Ovary (tissue), 7 donors: ENCODE measurements at regions not wholly inside any gene's neighbourhood (a gene's known extent, or its start where the extent isn't known, plus 50 kb on each side); places are given as distances from the start of the nearest gene placed in this dataset.

Experiments
- DNase-seq, 5 donors: peaks; one replicate each; pipeline ENCODE4 v3.0.0-alpha.2; 2019 to 2020
- H3K27ac ChIP-seq, 2 donors: fragments of 200-600 bp; one replicate each; pipeline versions ENCODE4 v1.5.1 to v1.8.0; 2019 to 2022
- H3K27me3 ChIP-seq: fragments of 200-600 bp; one replicate; pipeline ENCODE4 v1.8.0; 2022
- H3K36me3 ChIP-seq: fragments of 200-600 bp; sonication (generic); one replicate; pipeline ENCODE4 v1.5.1; 2019
- H3K4me1 ChIP-seq: one replicate; pipeline ENCODE4 v1.8.1; 2013; ENCODE audit warnings: mild to moderate bottlenecking, moderate library complexity; ENCODE audit not compliant: insufficient read depth
- H3K4me3 ChIP-seq: fragments of 200-600 bp; sonication (generic); one replicate; pipeline ENCODE4 v1.5.1; 2017
- H3K9me3 ChIP-seq, 2 donors: fragments of 200-600 bp in 1 of 2; sonication (generic) in 1 of 2; one replicate each; pipeline versions ENCODE4 v1.5.1 to v1.8.1; 2013 to 2019; ENCODE audit warnings: mild to moderate bottlenecking in 1 of 2, moderate library complexity in 1 of 2
- EP300 ChIP-seq: sonication (generic); formaldehyde crosslinking; IDR thresholded peaks from one replicate; pipeline ENCODE4 v1.6.1; 2017; ENCODE audit warnings: antibody characterized with exemption
- POLR2A ChIP-seq: fragments of 450-650 bp; IDR thresholded peaks from one replicate; pipeline ENCODE4 v1.6.1; 2017; ENCODE audit warnings: antibody characterized with exemption, mild to moderate bottlenecking, moderate library complexity
- WGBS, 3 donors: extraction: QIAGEN DNeasy Blood & Tissue Kit in 1 of 3; methylation state at CpG; one replicate each; pipeline versions ENCODE4 v1.1.5 to v1.1.7; 2013 to 2017; 5-methylcytosine and 5-hydroxymethylcytosine counted together
- intact Hi-C, 4 donors: fragments of 100-400 bp; cut with DNase I; formaldehyde crosslinking; loops; one replicate each; pipeline versions ENCODE4 v1.11.0 to v1.15.1; 2022 to 2023
- TF ChIP-seq, protein P1 (sequence below), 3 donors: fragments of 450-650 bp in 2 of 3; fragments of 200-600 bp in 1 of 3; IDR thresholded peaks; one replicate each; pipeline versions ENCODE4 v1.5.1 to v1.8.0; 2016 to 2022; ENCODE audit warnings: antibody characterized with exemption in 3 of 3, mild to moderate bottlenecking in 1 of 3
- donor health status: DM: no; HTN: no; CAD: no; lungs with moderate emphysema.
- donor health status: DM: no; HTN: no; CAD: no.
- donor health status: Bipolar disorder and iron deficiency.
- donor health status: DM: no; HTN: no; CAD: no.
- donor health status: DM: yes; HTN: yes; CAD: no.

DNA sequence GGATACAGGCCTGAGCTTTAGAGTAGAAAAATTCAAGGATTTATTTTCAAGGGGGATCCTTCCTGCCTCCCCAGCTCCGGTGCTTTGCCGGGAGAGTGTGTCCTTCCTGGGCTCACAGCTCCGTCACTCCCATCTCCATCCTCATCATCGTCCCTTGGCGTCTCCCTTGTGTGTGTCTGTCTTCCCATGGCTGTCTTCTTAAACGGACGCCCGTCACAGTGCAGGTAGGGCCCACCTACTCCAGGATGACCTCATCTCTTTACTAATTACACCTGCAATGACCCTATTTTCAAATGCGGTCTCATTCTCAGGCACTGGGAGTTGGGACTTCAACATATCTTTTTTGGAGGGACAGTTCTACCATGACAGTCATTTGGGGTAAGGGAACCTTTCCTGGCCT is 320.3 kb upstream of the C1orf174 start:
- Histone ChIP-seq H3K27ac (no peak overlapping the region), H3K27me3 (no peaks in the 10 kb centered on the region), H3K4me1 (no peaks in the 10 kb centered on the region), H3K4me3 (no peak overlapping the region), H3K36me3 (no peaks in the 10 kb centered on the region), H3K9me3 (no peaks in the 10 kb centered on the region)
- DNase-seq: no peak
- intact Hi-C loops: no loop called here
- 69 to 72% (median 71%) methylated on average over 9 of the region's 9 CpGs for WGBS, 3 donors
- TF ChIP-seq EP300: no peak
- no peak for TF ChIP-seq POLR2A
- TF ChIP-seq, protein P1, sequence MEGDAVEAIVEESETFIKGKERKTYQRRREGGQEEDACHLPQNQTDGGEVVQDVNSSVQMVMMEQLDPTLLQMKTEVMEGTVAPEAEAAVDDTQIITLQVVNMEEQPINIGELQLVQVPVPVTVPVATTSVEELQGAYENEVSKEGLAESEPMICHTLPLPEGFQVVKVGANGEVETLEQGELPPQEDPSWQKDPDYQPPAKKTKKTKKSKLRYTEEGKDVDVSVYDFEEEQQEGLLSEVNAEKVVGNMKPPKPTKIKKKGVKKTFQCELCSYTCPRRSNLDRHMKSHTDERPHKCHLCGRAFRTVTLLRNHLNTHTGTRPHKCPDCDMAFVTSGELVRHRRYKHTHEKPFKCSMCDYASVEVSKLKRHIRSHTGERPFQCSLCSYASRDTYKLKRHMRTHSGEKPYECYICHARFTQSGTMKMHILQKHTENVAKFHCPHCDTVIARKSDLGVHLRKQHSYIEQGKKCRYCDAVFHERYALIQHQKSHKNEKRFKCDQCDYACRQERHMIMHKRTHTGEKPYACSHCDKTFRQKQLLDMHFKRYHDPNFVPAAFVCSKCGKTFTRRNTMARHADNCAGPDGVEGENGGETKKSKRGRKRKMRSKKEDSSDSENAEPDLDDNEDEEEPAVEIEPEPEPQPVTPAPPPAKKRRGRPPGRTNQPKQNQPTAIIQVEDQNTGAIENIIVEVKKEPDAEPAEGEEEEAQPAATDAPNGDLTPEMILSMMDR (IDR thresholded peaks at IDR 0.05): no peak

DNA sequence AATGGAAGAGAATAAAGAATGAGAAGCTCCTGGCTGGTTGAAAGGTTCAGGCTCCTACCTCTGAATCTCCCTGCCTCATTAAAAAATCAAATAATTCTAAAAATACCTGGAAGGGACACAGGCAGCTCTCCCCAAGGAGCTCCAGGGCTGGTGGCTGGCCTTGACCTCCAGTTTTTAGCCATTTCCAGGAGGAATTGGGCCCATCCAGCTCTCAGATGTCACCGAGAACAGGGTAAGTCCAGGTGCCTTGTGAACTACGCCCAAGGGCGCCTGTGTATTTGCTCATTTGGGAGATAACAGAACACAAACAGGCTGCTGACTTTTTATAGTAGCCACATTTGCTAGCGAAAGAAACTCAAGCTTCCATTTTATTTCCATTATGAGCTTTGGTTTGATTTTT is 321.0 kb upstream of the C1orf174 start:
- no peak for DNase-seq
- WGBS, 3 donors: 76 to 86% (median 81%) methylated on average over 4 of the region's 4 CpGs
- no peak for TF ChIP-seq EP300
- no peak for TF ChIP-seq POLR2A
- TF ChIP-seq, protein P1 (IDR thresholded peaks at IDR 0.05): no peak
- H3K36me3 ChIP-seq: no peaks in the 10 kb centered on the region
- intact Hi-C loops: no loop called here
- H3K27ac ChIP-seq: no peak overlapping the region
- H3K4me3 ChIP-seq: no peak overlapping the region
- H3K4me1 ChIP-seq: no peaks in the 10 kb centered on the region
- H3K9me3 ChIP-seq: no peaks in the 10 kb centered on the region
- H3K27me3 ChIP-seq: no peaks in the 10 kb centered on the region

DNA sequence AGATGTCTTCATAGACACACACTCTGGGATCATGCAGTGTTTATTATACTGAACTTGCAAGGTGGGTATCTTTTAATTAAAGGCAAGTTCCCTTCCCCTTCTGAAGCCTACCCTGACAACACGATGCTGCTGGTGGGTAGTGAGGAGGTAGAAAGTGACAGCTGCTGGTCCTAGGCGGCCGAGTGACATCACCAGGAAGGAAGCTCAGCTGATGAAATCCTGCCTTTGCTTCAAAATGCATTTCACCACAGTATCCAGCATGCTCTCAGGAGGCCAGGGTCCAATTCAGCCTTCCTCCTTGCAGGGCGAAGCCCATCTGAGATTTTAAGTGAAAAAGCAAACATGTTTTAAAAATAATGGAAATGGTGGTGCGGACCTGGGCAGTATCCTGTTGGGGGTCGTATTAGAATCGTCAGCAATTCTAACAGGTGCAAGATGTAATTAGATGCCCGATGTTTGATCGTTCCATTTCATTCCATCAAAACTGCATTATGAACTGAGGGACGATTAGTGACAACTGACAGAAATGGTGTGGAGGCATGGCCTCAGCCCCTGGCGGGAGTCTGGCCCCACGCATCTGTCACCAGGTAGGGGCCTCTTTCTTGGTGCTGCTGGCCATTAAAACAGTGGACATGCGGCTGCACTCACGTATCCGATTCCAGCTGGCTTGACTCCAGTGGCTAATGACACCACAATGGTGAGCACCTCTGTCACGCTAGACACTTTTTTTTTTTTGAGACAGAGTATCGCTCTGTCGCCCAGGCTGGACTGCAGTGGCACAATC is 324.8 kb upstream of the C1orf174 start:
- no peak overlapping the region for H3K27ac ChIP-seq
- intact Hi-C loops: no loop called here
- no peak for DNase-seq
- no peaks in the 10 kb centered on the region for H3K36me3 ChIP-seq
- H3K27me3 ChIP-seq: no peaks in the 10 kb centered on the region
- H3K4me1 ChIP-seq: no peaks in the 10 kb centered on the region
- H3K9me3 ChIP-seq: no peaks in the 10 kb centered on the region
- WGBS, 3 donors: 77 to 82% (median 79%) methylated on average over 18 of the region's 18 CpGs
- no peak overlapping the region for H3K4me3 ChIP-seq
- TF ChIP-seq EP300: no peak
- no peak for TF ChIP-seq POLR2A
- TF ChIP-seq, protein P1 (IDR thresholded peaks at IDR 0.05): no peak

DNA sequence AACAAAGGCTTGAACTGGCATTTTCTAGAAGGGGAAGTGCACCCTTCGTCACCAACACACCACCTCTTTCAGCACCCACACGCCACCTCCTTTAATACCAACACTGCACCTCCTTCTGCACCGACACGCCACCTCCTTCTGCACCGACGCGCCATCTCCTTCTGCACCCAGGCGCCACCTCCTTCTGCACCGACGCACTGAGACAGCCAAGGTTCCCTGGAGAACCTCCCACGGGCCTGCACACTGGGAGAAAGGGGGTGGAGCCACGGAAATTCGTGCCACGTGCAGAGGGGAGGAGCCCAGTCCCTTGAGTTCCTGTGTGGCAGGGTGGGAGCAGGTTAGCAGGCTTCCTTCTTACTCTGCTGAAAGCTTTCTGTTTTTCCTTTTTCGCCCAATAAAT is 327.9 kb upstream of the C1orf174 start:
- 61 to 73% (median 72%) methylated on average over 15 of the region's 15 CpGs for WGBS, 3 donors

More for the DNA sequence above, 327.9 kb upstream of the C1orf174 start:
- no peak overlapping the region for H3K27ac ChIP-seq
- TF ChIP-seq EP300 (no peak), POLR2A (no peak)
- TF ChIP-seq, protein P1 (IDR thresholded peaks at IDR 0.05): no peak
- no peaks in the 10 kb centered on the region for H3K36me3 ChIP-seq
- no peaks in the 10 kb centered on the region for H3K4me1 ChIP-seq
- H3K4me3 ChIP-seq: no peak overlapping the region
- intact Hi-C loops: no loop called here
- no peaks in the 10 kb centered on the region for H3K27me3 ChIP-seq
- H3K9me3 ChIP-seq: no peaks in the 10 kb centered on the region
- DNase-seq: no peak
